Hepatocyte (in vitro differentiated cells): ENCODE measurements at regions not wholly inside any gene's neighbourhood (a gene's known extent, or its start where the extent isn't known, plus 50 kb on each side); places are given as distances from the start of the nearest gene placed in this dataset.

ENCODE experiments used
- CTCF ChIP-seq: fragments of 200-600 bp; sonication (generic); IDR thresholded peaks from 2 replicates; pipeline ENCODE4 v1.5.1; 2016; ENCODE audit warnings: antibody characterized with exemption, mild to moderate bottlenecking; ENCODE audit not compliant: poor library complexity
- EZH2 ChIP-seq: fragments of 200-600 bp; sonication (generic); IDR thresholded peaks from 2 replicates; pipeline ENCODE4 v1.6.1; 2016; ENCODE audit warnings: antibody characterized with exemption, mild to moderate bottlenecking, borderline replicate concordance

- TF ChIP-seq CTCF = no peak
- TF ChIP-seq EZH2 = no peak
Observed at GRCh38 chr11:37695283-37695682, 1097.2 kb upstream of the RAG2 start.
